ENCODE measurements at regions not wholly inside any gene's neighbourhood (a gene's known extent, or its start where the extent isn't known, plus 50 kb on each side); places are given as distances from the start of the nearest gene placed in this dataset.

GRCh38 chr4:156607478-156607857 is 364.1 kb downstream of the PDGFC start:
- Histone ChIP-seq H3K36me3 (ENCODE audit: control insufficient read depth in 2 of 2, insufficient read depth in 2 of 2, low read length in 1 of 2) (no peaks in the 10 kb centered on the region), H3K27me3 (ENCODE audit: control insufficient read depth in 1 of 2, insufficient read depth in 2 of 2, low read length in 2 of 2) (no peaks in the 10 kb centered on the region), H3K27ac (ENCODE audit: low read depth in 2 of 2, low read length in 1 of 2) (no peak overlapping the region), H3K4me1 (ENCODE audit: control insufficient read depth in 2 of 2, insufficient read depth in 2 of 2, low read length in 1 of 2) (no peaks in the 10 kb centered on the region), H3K9me3 (ENCODE audit: control insufficient read depth in 2 of 2, insufficient read depth in 1 of 2, low read depth in 1 of 2, low read length in 1 of 2) (no peaks in the 10 kb centered on the region), H3K4me3 (ENCODE audit: low read depth in 1 of 2, low read length in 2 of 2) (no peak overlapping the region)
- WGBS, 2 donors, result 95 to 96% methylated on average over 1 of the region's 1 CpG

- H3K4me1 ChIP-seq (ENCODE audit: control insufficient read depth in 2 of 2, insufficient read depth in 2 of 2, low read length in 1 of 2), result no peaks in the 10 kb centered on the region
- H3K36me3 ChIP-seq (ENCODE audit: control insufficient read depth in 2 of 2, insufficient read depth in 2 of 2, low read length in 1 of 2), result no peaks in the 10 kb centered on the region
- no peaks in the 10 kb centered on the region for H3K9me3 ChIP-seq (ENCODE audit: control insufficient read depth in 2 of 2, insufficient read depth in 1 of 2, low read depth in 1 of 2, low read length in 1 of 2)
- no peak overlapping the region for H3K27ac ChIP-seq (ENCODE audit: low read depth in 2 of 2, low read length in 1 of 2)
- 67 to 73% methylated on average over 7 of the region's 7 CpGs for WGBS, 2 donors
- H3K27me3 ChIP-seq (ENCODE audit: control insufficient read depth in 1 of 2, insufficient read depth in 2 of 2, low read length in 2 of 2), result no peaks in the 10 kb centered on the region
- no peak overlapping the region for H3K4me3 ChIP-seq (ENCODE audit: low read depth in 1 of 2, low read length in 2 of 2)
These were observed 364.8 kb downstream of the PDGFC start for GRCh38 chr4:156606554-156607477.

- 44 to 53% methylated on average over 6 of the region's 6 CpGs for WGBS, 2 donors
- no peaks in the 10 kb centered on the region for H3K9me3 ChIP-seq (ENCODE audit: control insufficient read depth in 2 of 2, insufficient read depth in 1 of 2, low read depth in 1 of 2, low read length in 1 of 2)
- H3K36me3 ChIP-seq (ENCODE audit: control insufficient read depth in 2 of 2, insufficient read depth in 2 of 2, low read length in 1 of 2), result no peaks in the 10 kb centered on the region
- H3K4me3 ChIP-seq (ENCODE audit: low read depth in 1 of 2, low read length in 2 of 2), result no peak overlapping the region
- H3K27ac ChIP-seq (ENCODE audit: low read depth in 2 of 2, low read length in 1 of 2), result no peak overlapping the region
- no peaks in the 10 kb centered on the region for H3K27me3 ChIP-seq (ENCODE audit: control insufficient read depth in 1 of 2, insufficient read depth in 2 of 2, low read length in 2 of 2)
- H3K4me1 ChIP-seq (ENCODE audit: control insufficient read depth in 2 of 2, insufficient read depth in 2 of 2, low read length in 1 of 2), result no peaks in the 10 kb centered on the region
These were observed 373.4 kb downstream of the PDGFC start for GRCh38 chr4:156598138-156598681.

GRCh38 chr4:156596706-156597329 is 374.8 kb downstream of the PDGFC start:
- Histone ChIP-seq H3K4me3 (ENCODE audit: low read depth in 1 of 2, low read length in 2 of 2) (no peak overlapping the region), H3K4me1 (ENCODE audit: control insufficient read depth in 2 of 2, insufficient read depth in 2 of 2, low read length in 1 of 2) (no peaks in the 10 kb centered on the region)
- 88% methylated on average over 4 of the region's 4 CpGs for WGBS, 2 donors

GRCh38 chr4:156596026-156596425 is 375.6 kb downstream of the PDGFC start:
- H3K27me3 ChIP-seq (ENCODE audit: control insufficient read depth in 1 of 2, insufficient read depth in 2 of 2, low read length in 2 of 2), result no peaks in the 10 kb centered on the region
- WGBS, 2 donors, result 87 to 92% methylated on average over 2 of the region's 2 CpGs
- no peaks in the 10 kb centered on the region for H3K4me1 ChIP-seq (ENCODE audit: control insufficient read depth in 2 of 2, insufficient read depth in 2 of 2, low read length in 1 of 2)
- H3K4me3 ChIP-seq (ENCODE audit: low read depth in 1 of 2, low read length in 2 of 2), result no peak overlapping the region
- H3K36me3 ChIP-seq (ENCODE audit: control insufficient read depth in 2 of 2, insufficient read depth in 2 of 2, low read length in 1 of 2), result no peaks in the 10 kb centered on the region
- H3K27ac ChIP-seq (ENCODE audit: low read depth in 2 of 2, low read length in 1 of 2), result no peak overlapping the region
- no peaks in the 10 kb centered on the region for H3K9me3 ChIP-seq (ENCODE audit: control insufficient read depth in 2 of 2, insufficient read depth in 1 of 2, low read depth in 1 of 2, low read length in 1 of 2)

More at GRCh38 chr4:156596706-156597329, 374.8 kb downstream of the PDGFC start:
- Histone ChIP-seq H3K27me3 (ENCODE audit: control insufficient read depth in 1 of 2, insufficient read depth in 2 of 2, low read length in 2 of 2) (no peaks in the 10 kb centered on the region), H3K9me3 (ENCODE audit: control insufficient read depth in 2 of 2, insufficient read depth in 1 of 2, low read depth in 1 of 2, low read length in 1 of 2) (no peaks in the 10 kb centered on the region), H3K27ac (ENCODE audit: low read depth in 2 of 2, low read length in 1 of 2) (no peak overlapping the region), H3K36me3 (ENCODE audit: control insufficient read depth in 2 of 2, insufficient read depth in 2 of 2, low read length in 1 of 2) (no peaks in the 10 kb centered on the region)

GRCh38 chr4:156595041-156595440 is 376.6 kb downstream of the PDGFC start:
- H3K9me3 ChIP-seq (ENCODE audit: control insufficient read depth in 2 of 2, insufficient read depth in 1 of 2, low read depth in 1 of 2, low read length in 1 of 2), result no peaks in the 10 kb centered on the region
- no peaks in the 10 kb centered on the region for H3K36me3 ChIP-seq (ENCODE audit: control insufficient read depth in 2 of 2, insufficient read depth in 2 of 2, low read length in 1 of 2)
- WGBS, 2 donors, result 21 to 23% methylated on average over 1 of the region's 1 CpG
- no peaks in the 10 kb centered on the region for H3K27me3 ChIP-seq (ENCODE audit: control insufficient read depth in 1 of 2, insufficient read depth in 2 of 2, low read length in 2 of 2)
- H3K4me3 ChIP-seq (ENCODE audit: low read depth in 1 of 2, low read length in 2 of 2), result no peak overlapping the region
- no peak overlapping the region for H3K27ac ChIP-seq (ENCODE audit: low read depth in 2 of 2, low read length in 1 of 2)
- H3K4me1 ChIP-seq (ENCODE audit: control insufficient read depth in 2 of 2, insufficient read depth in 2 of 2, low read length in 1 of 2), result no peaks in the 10 kb centered on the region

- Histone ChIP-seq H3K4me1 (ENCODE audit: control insufficient read depth in 2 of 2, insufficient read depth in 2 of 2, low read length in 1 of 2) (no peaks in the 10 kb centered on the region), H3K27ac (ENCODE audit: low read depth in 2 of 2, low read length in 1 of 2) (no peak overlapping the region), H3K4me3 (ENCODE audit: low read depth in 1 of 2, low read length in 2 of 2) (no peak overlapping the region), H3K36me3 (ENCODE audit: control insufficient read depth in 2 of 2, insufficient read depth in 2 of 2, low read length in 1 of 2) (no peaks in the 10 kb centered on the region), H3K9me3 (ENCODE audit: control insufficient read depth in 2 of 2, insufficient read depth in 1 of 2, low read depth in 1 of 2, low read length in 1 of 2) (no peaks in the 10 kb centered on the region), H3K27me3 (ENCODE audit: control insufficient read depth in 1 of 2, insufficient read depth in 2 of 2, low read length in 2 of 2) (no peaks in the 10 kb centered on the region)
- WGBS, 2 donors, result 21 to 24% methylated on average over 3 of the region's 3 CpGs
These were observed 377.0 kb downstream of the PDGFC start for GRCh38 chr4:156594624-156595023.

GRCh38 chr4:156593464-156593863 is 378.1 kb downstream of the PDGFC start:
- no peak overlapping the region for H3K4me3 ChIP-seq (ENCODE audit: low read depth in 1 of 2, low read length in 2 of 2)
- no peak overlapping the region for H3K27ac ChIP-seq (ENCODE audit: low read depth in 2 of 2, low read length in 1 of 2)
- no peaks in the 10 kb centered on the region for H3K36me3 ChIP-seq (ENCODE audit: control insufficient read depth in 2 of 2, insufficient read depth in 2 of 2, low read length in 1 of 2)
- no peaks in the 10 kb centered on the region for H3K27me3 ChIP-seq (ENCODE audit: control insufficient read depth in 1 of 2, insufficient read depth in 2 of 2, low read length in 2 of 2)
- no peaks in the 10 kb centered on the region for H3K4me1 ChIP-seq (ENCODE audit: control insufficient read depth in 2 of 2, insufficient read depth in 2 of 2, low read length in 1 of 2)
- H3K9me3 ChIP-seq (ENCODE audit: control insufficient read depth in 2 of 2, insufficient read depth in 1 of 2, low read depth in 1 of 2, low read length in 1 of 2), result no peaks in the 10 kb centered on the region

GRCh38 chr4:156591679-156592078 is 379.9 kb downstream of the PDGFC start:
- no peaks in the 10 kb centered on the region for H3K9me3 ChIP-seq (ENCODE audit: control insufficient read depth in 2 of 2, insufficient read depth in 1 of 2, low read depth in 1 of 2, low read length in 1 of 2)
- WGBS, 2 donors, result 87 to 90% methylated on average over 3 of the region's 3 CpGs
- H3K4me1 ChIP-seq (ENCODE audit: control insufficient read depth in 2 of 2, insufficient read depth in 2 of 2, low read length in 1 of 2), result no peaks in the 10 kb centered on the region
- H3K27ac ChIP-seq (ENCODE audit: low read depth in 2 of 2, low read length in 1 of 2), result no peak overlapping the region
- H3K36me3 ChIP-seq (ENCODE audit: control insufficient read depth in 2 of 2, insufficient read depth in 2 of 2, low read length in 1 of 2), result no peaks in the 10 kb centered on the region
- no peaks in the 10 kb centered on the region for H3K27me3 ChIP-seq (ENCODE audit: control insufficient read depth in 1 of 2, insufficient read depth in 2 of 2, low read length in 2 of 2)
- no peak overlapping the region for H3K4me3 ChIP-seq (ENCODE audit: low read depth in 1 of 2, low read length in 2 of 2)
